Hypothalamus (tissue), 51 donors: ENCODE measurements at regions not wholly inside any gene's neighbourhood (a gene's known extent, or its start where the extent isn't known, plus 50 kb on each side); places are given as distances from the start of the nearest gene placed in this dataset.
"Not testable (repeated sequence)": the region's sequence is repeated elsewhere in the genome, so short reads cannot be mapped to it uniquely, and the experiment has no call there.

Experiments used
- DNase-seq, 51 donors: peaks; one replicate each; lab custom pipeline; 2025; lab: John Stamatoyannopoulos, UW

GRCh38 chr4:101670897-101671296, 119.6 kb upstream of the BANK1 start:
- DNase-seq: peak in 1 of 51 donors; percentile 1

GRCh38 chr4:101670370-101670769, 120.2 kb upstream of the BANK1 start:
- DNase-seq: no peak

- no peak for DNase-seq
These were observed 120.7 kb upstream of the BANK1 start for GRCh38 chr4:101669832-101670188.

- no peak for DNase-seq
These were observed 121.2 kb upstream of the BANK1 start for GRCh38 chr4:101669138-101669831.

GRCh38 chr4:101667348-101667747, 123.2 kb upstream of the BANK1 start:
- no peak for DNase-seq

- DNase-seq: no peak
These were observed 129.9 kb upstream of the BANK1 start for GRCh38 chr4:101660607-101661006.

GRCh38 chr4:101655857-101656256, 134.7 kb upstream of the BANK1 start:
- no peak for DNase-seq

- DNase-seq: no peak
These were observed 135.5 kb upstream of the BANK1 start for GRCh38 chr4:101655005-101655404.

- DNase-seq: no peak
These were observed 138.8 kb upstream of the BANK1 start for GRCh38 chr4:101651778-101652177.

- peak in 1 of 51 donors; percentile 3 for DNase-seq
These were observed 140.6 kb upstream of the BANK1 start for GRCh38 chr4:101649790-101650515.

GRCh38 chr4:101647710-101648034, 142.9 kb upstream of the BANK1 start:
- DNase-seq: no peak

GRCh38 chr4:101644516-101644915, 146.0 kb upstream of the BANK1 start:
- no peak for DNase-seq

- DNase-seq: no peak
These were observed 147.2 kb upstream of the BANK1 start for GRCh38 chr4:101643186-101643837.

- not testable (repeated sequence) for DNase-seq
These were observed 157.8 kb upstream of the BANK1 start for GRCh38 chr4:101632766-101633165.

GRCh38 chr4:101630319-101630986, 160.1 kb upstream of the BANK1 start:
- DNase-seq: no peak

GRCh38 chr4:101621120-101621519, 169.4 kb upstream of the BANK1 start:
- DNase-seq: no peak

GRCh38 chr4:101615652-101616051, 174.9 kb upstream of the BANK1 start:
- DNase-seq: no peak

GRCh38 chr4:101606989-101607388, 183.5 kb upstream of the BANK1 start:
- DNase-seq: not testable (repeated sequence)

- no peak for DNase-seq
These were observed 185.6 kb upstream of the BANK1 start for GRCh38 chr4:101604976-101605375.

GRCh38 chr4:101600287-101600686, 190.2 kb upstream of the BANK1 start:
- DNase-seq: peak in 1 of 51 donors; percentile 18

- DNase-seq: peak in 1 of 51 donors; percentile 4
These were observed 190.9 kb upstream of the BANK1 start for GRCh38 chr4:101599620-101600019.
